ENCODE measurements at regions not wholly inside any gene's neighbourhood (a gene's known extent, or its start where the extent isn't known, plus 50 kb on each side); places are given as distances from the start of the nearest gene placed in this dataset.

DNA sequence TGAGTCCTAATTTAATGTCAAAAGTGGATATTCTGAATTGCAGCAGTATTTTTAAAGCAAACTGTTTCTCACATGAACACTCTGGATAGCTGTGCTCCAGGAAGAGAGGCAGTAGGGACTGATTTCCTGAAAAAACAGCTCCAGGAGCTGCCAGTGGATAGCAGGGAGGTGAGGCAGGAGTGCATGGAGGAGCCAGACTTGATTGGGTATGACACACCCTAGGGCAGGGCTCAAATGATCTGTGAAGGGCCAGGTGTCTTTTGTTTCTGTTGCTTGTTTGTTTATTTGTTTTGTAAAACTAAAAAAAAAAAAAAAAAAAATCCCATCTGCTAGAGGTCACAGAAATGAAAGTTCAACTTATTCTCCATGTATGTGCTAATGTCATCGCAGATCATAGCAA, 83.4 kb downstream of the ADRB2 start:
- Histone ChIP-seq H3K4me1 (ENCODE audit: insufficient read depth, low read length) (peaks cover 10% of the 10 kb centered on the region; the same call in 1 of the 2 replicates), H3K18ac (ENCODE audit: insufficient read length, low read depth, low read length) (no peak overlapping the region), H3K23me2 (ENCODE audit: insufficient read length, low read depth, low read length, poor library complexity, severe bottlenecking) (no peaks in the 10 kb centered on the region), H3K56ac (ENCODE audit: insufficient read length, low read depth, low read length) (no peak overlapping the region), H4K8ac (replicated peaks; ENCODE audit: insufficient read length, low read depth, low read length) (no peak overlapping the region), H3K27ac (ENCODE audit: insufficient read length, low read depth, low read length) (no peak overlapping the region), H3K9ac (ENCODE audit: extremely low read depth, insufficient read length, low read length) (no peak overlapping the region), H2BK20ac (ENCODE audit: low read depth, low read length, poor library complexity, severe bottlenecking) (no peak overlapping the region), H3K23ac (ENCODE audit: insufficient read length, low read depth, low read length) (no peak overlapping the region), H2BK15ac (ENCODE audit: low read depth, low read length) (no peak overlapping the region), H3T11ph (ENCODE audit: low read length) (no peak overlapping the region), H3K4me2 (ENCODE audit: insufficient read depth, insufficient read length, low read length) (no peak overlapping the region), H2BK120ac (ENCODE audit: low read depth, low read length, poor library complexity, severe bottlenecking) (no peak overlapping the region), H3K4ac (ENCODE audit: low read depth, low read length) (no peak overlapping the region), H4K20me1 (ENCODE audit: control insufficient read depth, insufficient read depth, insufficient read length) (no peaks in the 10 kb centered on the region), H2BK5ac (ENCODE audit: insufficient read length, low read length) (no peak overlapping the region), H2AK5ac (ENCODE audit: insufficient read length, low read length) (no peak overlapping the region), H2AFZ (ENCODE audit: low read length) (no peak overlapping the region), H2BK12ac (ENCODE audit: insufficient read length, low read depth, low read length) (no peak overlapping the region), H3K9me3 (ENCODE audit: control insufficient read depth, low read depth, low read length) (no peaks in the 10 kb centered on the region), H3K79me1 (ENCODE audit: insufficient read depth, low read depth, low read length, poor library complexity, severe bottlenecking) (no peaks in the 10 kb centered on the region), H3K14ac (ENCODE audit: insufficient read depth, low read length) (no peak overlapping the region), H4K91ac (ENCODE audit: insufficient read length, low read depth, low read length) (no peak overlapping the region), H3K27me3 (ENCODE audit: insufficient read depth, low read length) (no peaks in the 10 kb centered on the region), H4K5ac (ENCODE audit: insufficient read length, low read depth, low read length) (no peak overlapping the region), H3K79me2 (ENCODE audit: insufficient read depth, low read length) (no peaks in the 10 kb centered on the region)
- no CpG with 5 or more reads among the region's 1 CpG for WGBS (ENCODE audit: extremely low coverage, insufficient read length, low lambda C conversion rate)
- no peak for DNase-seq
- no peak overlapping the region; a peak in 1 of 7 replicates for H3K27ac Mint-ChIP-seq
- no peaks in the 10 kb centered on the region; the same call in 1 of the 2 replicates for H3K27me3 Mint-ChIP-seq (ENCODE audit: low read depth)
- H3K4me1 Mint-ChIP-seq, result peaks cover 35 to 38% of the 10 kb centered on the region in 2 experiments
- H3K36me3 Mint-ChIP-seq (ENCODE audit: insufficient read depth in 1 of 3, low read depth in 3 of 3), result no peaks in the 10 kb centered on the region
- no peaks in the 10 kb centered on the region for H3K9me3 Mint-ChIP-seq
- no peak overlapping the region for H3K4me3 Mint-ChIP-seq
- TF ChIP-seq, protein P1, sequence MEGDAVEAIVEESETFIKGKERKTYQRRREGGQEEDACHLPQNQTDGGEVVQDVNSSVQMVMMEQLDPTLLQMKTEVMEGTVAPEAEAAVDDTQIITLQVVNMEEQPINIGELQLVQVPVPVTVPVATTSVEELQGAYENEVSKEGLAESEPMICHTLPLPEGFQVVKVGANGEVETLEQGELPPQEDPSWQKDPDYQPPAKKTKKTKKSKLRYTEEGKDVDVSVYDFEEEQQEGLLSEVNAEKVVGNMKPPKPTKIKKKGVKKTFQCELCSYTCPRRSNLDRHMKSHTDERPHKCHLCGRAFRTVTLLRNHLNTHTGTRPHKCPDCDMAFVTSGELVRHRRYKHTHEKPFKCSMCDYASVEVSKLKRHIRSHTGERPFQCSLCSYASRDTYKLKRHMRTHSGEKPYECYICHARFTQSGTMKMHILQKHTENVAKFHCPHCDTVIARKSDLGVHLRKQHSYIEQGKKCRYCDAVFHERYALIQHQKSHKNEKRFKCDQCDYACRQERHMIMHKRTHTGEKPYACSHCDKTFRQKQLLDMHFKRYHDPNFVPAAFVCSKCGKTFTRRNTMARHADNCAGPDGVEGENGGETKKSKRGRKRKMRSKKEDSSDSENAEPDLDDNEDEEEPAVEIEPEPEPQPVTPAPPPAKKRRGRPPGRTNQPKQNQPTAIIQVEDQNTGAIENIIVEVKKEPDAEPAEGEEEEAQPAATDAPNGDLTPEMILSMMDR (conservative IDR thresholded peaks at IDR 0.05), result no peak
